Testis (tissue), 2 donors: ENCODE measurements at regions not wholly inside any gene's neighbourhood (a gene's known extent, or its start where the extent isn't known, plus 50 kb on each side); places are given as distances from the start of the nearest gene placed in this dataset.

Experiments
- POLR2A ChIP-seq: fragments of 450-650 bp; IDR thresholded peaks from one replicate; pipeline ENCODE4 v1.6.1; 2017; ENCODE audit warnings: antibody characterized with exemption, mild to moderate bottlenecking, moderate library complexity
- TF ChIP-seq, protein P1 (sequence below), 3 experiments: fragments of 450-650 bp in 2 of 3; fragments of 200-600 bp in 1 of 3; sonication (generic) in 1 of 3; IDR thresholded peaks; one replicate each; pipeline ENCODE4 v1.5.1; 2016 to 2019; ENCODE audit warnings: antibody characterized with exemption in 3 of 3, mild to moderate bottlenecking in 2 of 3, moderate library complexity in 1 of 3

GRCh38 chr13:66154354-66154753 is 1075.8 kb downstream of the PCDH9 start:
- TF ChIP-seq, protein P1, sequence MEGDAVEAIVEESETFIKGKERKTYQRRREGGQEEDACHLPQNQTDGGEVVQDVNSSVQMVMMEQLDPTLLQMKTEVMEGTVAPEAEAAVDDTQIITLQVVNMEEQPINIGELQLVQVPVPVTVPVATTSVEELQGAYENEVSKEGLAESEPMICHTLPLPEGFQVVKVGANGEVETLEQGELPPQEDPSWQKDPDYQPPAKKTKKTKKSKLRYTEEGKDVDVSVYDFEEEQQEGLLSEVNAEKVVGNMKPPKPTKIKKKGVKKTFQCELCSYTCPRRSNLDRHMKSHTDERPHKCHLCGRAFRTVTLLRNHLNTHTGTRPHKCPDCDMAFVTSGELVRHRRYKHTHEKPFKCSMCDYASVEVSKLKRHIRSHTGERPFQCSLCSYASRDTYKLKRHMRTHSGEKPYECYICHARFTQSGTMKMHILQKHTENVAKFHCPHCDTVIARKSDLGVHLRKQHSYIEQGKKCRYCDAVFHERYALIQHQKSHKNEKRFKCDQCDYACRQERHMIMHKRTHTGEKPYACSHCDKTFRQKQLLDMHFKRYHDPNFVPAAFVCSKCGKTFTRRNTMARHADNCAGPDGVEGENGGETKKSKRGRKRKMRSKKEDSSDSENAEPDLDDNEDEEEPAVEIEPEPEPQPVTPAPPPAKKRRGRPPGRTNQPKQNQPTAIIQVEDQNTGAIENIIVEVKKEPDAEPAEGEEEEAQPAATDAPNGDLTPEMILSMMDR (IDR thresholded peaks at IDR 0.05): no peak
- no peak for TF ChIP-seq POLR2A
